Urinary bladder (tissue), 3 donors: ENCODE measurements at regions not wholly inside any gene's neighbourhood (a gene's known extent, or its start where the extent isn't known, plus 50 kb on each side); places are given as distances from the start of the nearest gene placed in this dataset.
"Not testable (repeated sequence)": the region's sequence is repeated elsewhere in the genome, so short reads cannot be mapped to it uniquely, and the experiment has no call there.

ENCODE experiments used
- DNase-seq: peaks from one replicate; pipeline ENCODE4 v3.0.0-alpha.2; 2015; ENCODE audit errors: extremely low spot score
- H3K27ac ChIP-seq: one replicate; pipeline ENCODE4 v1.5.1; 2013; ENCODE audit warnings: low read depth, mild to moderate bottlenecking, moderate library complexity
- H3K36me3 ChIP-seq: one replicate; pipeline ENCODE4 v1.6.1; 2013; ENCODE audit warnings: mild to moderate bottlenecking, moderate library complexity; ENCODE audit not compliant: insufficient read depth
- H3K4me1 ChIP-seq: one replicate; pipeline ENCODE4 v1.6.1; 2013; ENCODE audit warnings: mild to moderate bottlenecking, moderate library complexity; ENCODE audit not compliant: insufficient read depth
- H3K4me3 ChIP-seq: one replicate; pipeline ENCODE4 v1.5.1; 2013; ENCODE audit warnings: low read depth, low read length
- WGBS: extraction: QIAGEN DNeasy Blood & Tissue Kit; methylation state at CpG from one replicate; pipeline ENCODE4 v1.1.7; 2013; 5-methylcytosine and 5-hydroxymethylcytosine counted together
- donor health status: healthy with polysubstance abuse.
- donor health status: healthy.

GRCh38 chr20:52313341-52313963 is 121.9 kb upstream of the ZFP64 start:
- Histone ChIP-seq H3K27ac (no peak overlapping the region), H3K4me1 (no peaks in the 10 kb centered on the region), H3K4me3 (no peak overlapping the region), H3K36me3 (no peaks in the 10 kb centered on the region)
- DNase-seq = peak; percentile 29
- WGBS = 17% methylated on average over 16 of the region's 16 CpGs

- peak; percentile 52 for DNase-seq
- no peak overlapping the region for H3K27ac ChIP-seq
These were observed 120.7 kb upstream of the ZFP64 start for GRCh38 chr20:52312132-52312729.

GRCh38 chr20:52311209-52311794 is 119.7 kb upstream of the ZFP64 start:
- Histone ChIP-seq H3K36me3 (no peaks in the 10 kb centered on the region), H3K4me1 (no peaks in the 10 kb centered on the region), H3K4me3 (no peak overlapping the region), H3K27ac (no peak overlapping the region)
- WGBS = 81% methylated on average over 8 of the region's 8 CpGs
- no peak for DNase-seq

More at GRCh38 chr20:52312132-52312729, 120.7 kb upstream of the ZFP64 start:
- Histone ChIP-seq H3K4me1 (no peaks in the 10 kb centered on the region), H3K36me3 (no peaks in the 10 kb centered on the region), H3K4me3 (no peak overlapping the region)
- 51% methylated on average over 2 of the region's 2 CpGs for WGBS

DNA sequence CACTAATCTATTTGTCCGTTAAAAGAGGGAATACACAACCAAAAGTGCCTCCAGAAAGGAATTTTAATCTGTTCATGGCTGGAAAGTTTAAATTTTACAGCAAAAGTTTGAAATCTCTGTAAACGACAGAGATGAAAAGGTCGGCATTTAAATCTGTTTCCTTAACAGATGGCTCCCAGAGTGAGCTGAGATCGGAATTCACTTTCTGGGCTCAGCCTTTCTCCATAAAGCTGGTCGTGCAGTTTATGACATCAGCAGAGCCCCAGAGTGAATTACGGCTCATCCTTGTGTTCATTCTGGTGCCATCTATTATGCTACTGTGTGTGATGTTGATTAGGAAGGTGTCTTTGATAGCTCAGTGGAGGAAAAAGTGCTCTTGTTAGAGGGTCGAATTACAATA is 117.6 kb upstream of the ZFP64 start:
- H3K4me3 ChIP-seq = no peak overlapping the region
- DNase-seq = no peak
- no peaks in the 10 kb centered on the region for H3K36me3 ChIP-seq
- H3K27ac ChIP-seq = no peak overlapping the region
- 49% methylated on average over 7 of the region's 7 CpGs for WGBS
- no peaks in the 10 kb centered on the region for H3K4me1 ChIP-seq

GRCh38 chr20:52306477-52306876 is 114.9 kb upstream of the ZFP64 start:
- Histone ChIP-seq H3K4me3 (no peak overlapping the region), H3K27ac (no peak overlapping the region), H3K36me3 (no peaks in the 10 kb centered on the region), H3K4me1 (no peaks in the 10 kb centered on the region)
- DNase-seq = no peak
- 94% methylated on average over 4 of the region's 4 CpGs for WGBS

DNA sequence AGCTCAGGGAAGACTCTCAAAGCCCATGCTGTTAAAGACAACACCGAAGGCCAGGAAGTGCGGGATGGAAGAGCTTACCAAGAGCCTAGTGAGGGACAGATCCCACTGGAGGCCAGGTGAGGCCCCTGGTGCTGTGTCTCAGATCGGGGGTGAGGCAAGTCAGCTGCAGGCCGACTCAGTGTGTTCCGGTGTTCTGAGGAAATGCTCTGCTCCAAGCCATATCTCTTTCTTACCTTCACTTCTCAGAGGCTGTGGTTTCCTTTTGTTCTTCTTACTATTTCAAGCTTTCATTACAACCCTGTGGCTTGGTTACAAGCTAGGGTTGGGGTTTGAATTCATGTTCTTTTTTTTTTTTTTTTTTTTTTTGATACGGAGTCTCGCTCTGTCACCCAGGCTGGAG is 114.3 kb upstream of the ZFP64 start:
- Histone ChIP-seq H3K36me3 (no peaks in the 10 kb centered on the region), H3K27ac (no peak overlapping the region), H3K4me1 (no peaks in the 10 kb centered on the region), H3K4me3 (no peak overlapping the region)
- no peak for DNase-seq
- WGBS = 85% methylated on average over 7 of the region's 7 CpGs

DNA sequence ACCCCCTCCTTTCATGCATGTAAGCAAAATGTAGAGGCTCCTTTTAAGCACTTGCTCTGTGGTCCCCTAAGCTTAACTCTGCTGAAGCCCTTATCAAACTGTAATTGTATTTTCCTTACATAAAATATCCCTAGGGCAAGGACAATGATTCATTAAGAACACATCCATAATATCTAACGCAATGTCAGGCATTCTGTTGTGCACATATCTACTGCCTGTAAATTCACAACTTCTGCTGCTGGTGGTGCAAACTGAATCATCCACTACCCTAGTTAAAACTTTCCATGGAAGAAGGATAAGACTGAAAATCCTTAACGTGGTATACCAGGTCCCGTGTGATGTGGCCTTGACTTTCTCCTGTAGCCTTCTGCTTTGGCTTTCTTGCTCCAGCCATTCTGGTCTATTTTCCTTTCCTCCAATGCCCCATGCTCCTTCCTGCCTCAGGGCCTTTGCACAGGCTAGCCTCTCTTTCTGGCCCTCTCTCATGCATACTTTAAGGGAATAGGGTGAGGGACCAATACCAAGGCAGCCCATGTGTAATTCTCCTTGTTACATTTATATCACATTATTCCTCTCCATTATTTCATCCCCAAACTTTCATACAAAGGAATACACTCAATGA is 113.6 kb upstream of the ZFP64 start:
- H3K36me3 ChIP-seq = no peaks in the 10 kb centered on the region
- DNase-seq = no peak
- H3K4me3 ChIP-seq = no peak overlapping the region
- no peaks in the 10 kb centered on the region for H3K4me1 ChIP-seq
- H3K27ac ChIP-seq = no peak overlapping the region
- 92% methylated on average over 3 of the region's 3 CpGs for WGBS

DNA sequence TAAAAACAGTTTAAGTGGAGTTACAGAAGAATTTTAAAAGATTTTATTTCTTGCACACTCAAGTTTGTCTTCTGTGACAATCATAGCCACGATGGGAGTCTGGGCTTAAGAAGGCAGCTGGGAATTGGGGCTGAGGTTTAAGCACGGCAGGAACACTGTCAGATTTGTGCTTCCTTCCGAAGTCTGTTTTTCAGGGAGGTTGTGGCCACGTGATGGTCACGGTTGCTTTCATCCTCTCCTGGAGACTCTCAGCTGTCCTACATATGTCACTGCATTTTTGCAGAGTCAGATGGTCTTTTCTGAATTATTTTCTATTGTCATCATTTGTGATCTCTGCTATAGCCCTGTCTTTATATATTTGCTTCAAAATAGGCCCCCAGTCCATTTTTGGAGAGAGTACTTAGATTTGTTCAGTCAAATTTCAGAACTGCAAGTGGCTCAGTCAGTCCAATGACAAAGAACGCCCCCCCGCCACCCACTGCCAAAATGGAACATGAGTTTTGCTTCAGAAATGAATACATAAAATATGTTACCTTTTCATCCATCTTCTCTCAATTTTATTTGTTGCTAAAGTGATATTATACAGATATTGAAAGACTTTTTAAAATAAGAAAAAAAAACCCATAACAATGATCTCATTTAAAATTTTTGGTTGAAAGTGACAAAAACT is 111.8 kb upstream of the ZFP64 start:
- WGBS = 83% methylated on average over 7 of the region's 7 CpGs
- no peak for DNase-seq
- H3K36me3 ChIP-seq = no peaks in the 10 kb centered on the region
- no peak overlapping the region for H3K27ac ChIP-seq
- H3K4me3 ChIP-seq = no peak overlapping the region
- H3K4me1 ChIP-seq = no peaks in the 10 kb centered on the region

GRCh38 chr20:52302736-52303135 is 111.2 kb upstream of the ZFP64 start:
- Histone ChIP-seq H3K36me3 (no peaks in the 10 kb centered on the region), H3K4me1 (no peaks in the 10 kb centered on the region), H3K4me3 (no peak overlapping the region), H3K27ac (no peak overlapping the region)
- WGBS = 86% methylated on average over 3 of the region's 3 CpGs
- DNase-seq = no peak

DNA sequence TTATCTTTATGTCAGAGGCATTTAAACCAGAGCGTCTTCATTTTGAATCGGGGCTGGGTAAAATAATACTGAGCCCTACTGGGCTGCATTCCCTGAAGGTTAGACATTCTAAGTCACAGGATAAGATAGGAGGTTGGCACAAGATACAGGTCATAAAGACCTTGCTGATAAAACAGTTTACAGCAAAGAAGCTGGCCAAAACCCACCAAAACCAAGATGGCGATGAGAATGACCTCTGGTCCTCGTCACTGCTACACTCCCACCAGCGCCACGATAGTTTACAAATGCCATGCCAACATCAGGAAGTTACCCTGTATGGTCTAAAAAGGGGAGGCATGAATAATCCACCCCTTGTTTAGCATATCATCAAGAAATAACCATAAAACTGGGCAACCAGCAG is 110.5 kb upstream of the ZFP64 start:
- DNase-seq, H3K4me3 ChIP-seq, H3K36me3 ChIP-seq, H3K27ac ChIP-seq, H3K4me1 ChIP-seq: not testable (repeated sequence)
- WGBS = 66% methylated on average over 6 of the region's 6 CpGs

- WGBS = 55% methylated on average over 7 of the region's 7 CpGs
- Histone ChIP-seq H3K36me3 (no peaks in the 10 kb centered on the region), H3K4me3 (no peak overlapping the region), H3K27ac (no peak overlapping the region), H3K4me1 (no peaks in the 10 kb centered on the region)
- DNase-seq = no peak
These were observed 104.0 kb upstream of the ZFP64 start for GRCh38 chr20:52295556-52295955.

- Histone ChIP-seq H3K36me3 (no peaks in the 10 kb centered on the region), H3K4me1 (no peaks in the 10 kb centered on the region), H3K27ac (no peak overlapping the region), H3K4me3 (no peak overlapping the region)
- no peak for DNase-seq
- WGBS = 83% methylated on average over 2 of the region's 2 CpGs
These were observed 102.6 kb upstream of the ZFP64 start for GRCh38 chr20:52294106-52294628.

DNA sequence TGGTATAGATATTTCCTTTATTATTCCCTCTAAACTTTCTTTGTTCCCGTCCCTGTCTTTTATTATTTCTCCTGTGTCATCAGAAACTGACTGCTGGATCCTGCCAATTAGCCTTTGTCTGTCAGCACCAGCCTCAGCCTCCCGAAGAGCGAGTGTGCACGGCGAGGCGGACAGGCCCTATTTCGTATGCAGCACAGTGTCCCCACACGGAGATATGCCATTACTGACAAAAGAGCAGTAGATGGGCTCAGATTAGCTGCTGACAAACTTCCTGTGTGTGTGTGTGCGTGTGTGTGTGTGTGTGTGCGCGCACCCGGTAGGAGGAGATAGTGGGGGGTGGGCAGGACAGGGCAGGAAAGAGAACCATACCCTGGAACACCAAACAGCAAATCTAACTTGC is 99.5 kb upstream of the ZFP64 start:
- no peaks in the 10 kb centered on the region for H3K36me3 ChIP-seq
- no peak for DNase-seq
- H3K27ac ChIP-seq = no peak overlapping the region
- H3K4me1 ChIP-seq = no peaks in the 10 kb centered on the region
- 86% methylated on average over 12 of the region's 12 CpGs for WGBS
- no peak overlapping the region for H3K4me3 ChIP-seq
